MCF 10A (cell line): ENCODE measurements at regions not wholly inside any gene's neighbourhood (a gene's known extent, or its start where the extent isn't known, plus 50 kb on each side); places are given as distances from the start of the nearest gene placed in this dataset.

Experiments
- BruUV-seq: library from RNA; stranded (reverse); fragments of 400-500 nt; replicated peaks from 2 replicates; lab custom pipeline; 2021; lab: Mats Ljungman, UMichigan
- CTCF ChIA-PET: fragments of 300-600 bp; sonication (Branson Sonifier 250); formaldehyde crosslinking; extraction: SDS; loops from one replicate; lab custom pipeline; 2021; ENCODE audit warnings: antibody characterized with exemption, inconsistent platforms; lab: Yijun Ruan, JAX
- POLR2A ChIA-PET: fragments of 300-600, 350-650 bp; sonication (Branson Sonifier 250); formaldehyde crosslinking; extraction: SDS; loops from one replicate; lab custom pipeline; 2020; ENCODE audit warnings: antibody characterized with exemption, inconsistent platforms; lab: Yijun Ruan, JAX
- DNase-seq: peaks from one replicate; pipeline ENCODE4 v3.0.0-alpha.2; 2018; ENCODE audit not compliant: unreplicated experiment
- H3K27ac Mint-ChIP-seq: one replicate; pipeline ENCODE4 v1.8.0; 2022; ENCODE audit warnings: mild to moderate bottlenecking, low read depth, mixed read lengths; ENCODE audit not compliant: unreplicated experiment
- H3K27me3 Mint-ChIP-seq: one replicate; pipeline ENCODE4 v1.8.0; 2022; ENCODE audit warnings: mixed read lengths; ENCODE audit not compliant: insufficient read depth, unreplicated experiment
- H3K36me3 Mint-ChIP-seq: one replicate; pipeline ENCODE4 v1.8.0; 2022; ENCODE audit warnings: mild to moderate bottlenecking, moderate library complexity, mixed read lengths; ENCODE audit not compliant: insufficient read depth, unreplicated experiment
- H3K4me1 Mint-ChIP-seq: one replicate; pipeline ENCODE4 v1.8.0; 2022; ENCODE audit warnings: mixed read lengths; ENCODE audit not compliant: insufficient read depth, unreplicated experiment
- H3K4me3 Mint-ChIP-seq: one replicate; pipeline ENCODE4 v1.8.0; 2022; ENCODE audit warnings: mild to moderate bottlenecking, moderate library complexity, mixed read lengths; ENCODE audit not compliant: unreplicated experiment
- H3K9me3 Mint-ChIP-seq: one replicate; pipeline ENCODE4 v1.8.0; 2022; ENCODE audit warnings: mixed read lengths; ENCODE audit not compliant: unreplicated experiment
- intact Hi-C: fragments of 100-400 bp; cut with micrococcal nuclease; formaldehyde crosslinking; loops from 2 replicates; pipeline ENCODE4 v1.14.1; 2022
- TF ChIP-seq, protein P1 (sequence below): fragments of 200-600 bp; IDR thresholded peaks from one replicate; pipeline ENCODE4 v1.8.0; 2022; ENCODE audit warnings: antibody characterized with exemption, mild to moderate bottlenecking; ENCODE audit not compliant: unreplicated experiment

GRCh38 chr22:48152916-48153315 lies 1390.5 kb downstream of the TBC1D22A start:
- DNase-seq = no peak
- intact Hi-C loops = no loop called here
- no TSS peak for BruUV-seq
- ChIA-PET POLR2A (no interaction called here), CTCF (no interaction called here)
- Mint-ChIP-seq H3K4me1 (no peaks in the 10 kb centered on the region), H3K4me3 (no peak overlapping the region), H3K36me3 (no peaks in the 10 kb centered on the region), H3K27me3 (no peaks in the 10 kb centered on the region), H3K27ac (no peak overlapping the region), H3K9me3 (peaks cover 10% of the 10 kb centered on the region)
- TF ChIP-seq, protein P1, sequence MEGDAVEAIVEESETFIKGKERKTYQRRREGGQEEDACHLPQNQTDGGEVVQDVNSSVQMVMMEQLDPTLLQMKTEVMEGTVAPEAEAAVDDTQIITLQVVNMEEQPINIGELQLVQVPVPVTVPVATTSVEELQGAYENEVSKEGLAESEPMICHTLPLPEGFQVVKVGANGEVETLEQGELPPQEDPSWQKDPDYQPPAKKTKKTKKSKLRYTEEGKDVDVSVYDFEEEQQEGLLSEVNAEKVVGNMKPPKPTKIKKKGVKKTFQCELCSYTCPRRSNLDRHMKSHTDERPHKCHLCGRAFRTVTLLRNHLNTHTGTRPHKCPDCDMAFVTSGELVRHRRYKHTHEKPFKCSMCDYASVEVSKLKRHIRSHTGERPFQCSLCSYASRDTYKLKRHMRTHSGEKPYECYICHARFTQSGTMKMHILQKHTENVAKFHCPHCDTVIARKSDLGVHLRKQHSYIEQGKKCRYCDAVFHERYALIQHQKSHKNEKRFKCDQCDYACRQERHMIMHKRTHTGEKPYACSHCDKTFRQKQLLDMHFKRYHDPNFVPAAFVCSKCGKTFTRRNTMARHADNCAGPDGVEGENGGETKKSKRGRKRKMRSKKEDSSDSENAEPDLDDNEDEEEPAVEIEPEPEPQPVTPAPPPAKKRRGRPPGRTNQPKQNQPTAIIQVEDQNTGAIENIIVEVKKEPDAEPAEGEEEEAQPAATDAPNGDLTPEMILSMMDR = no peak

GRCh38 chr22:48152164-48152775 lies 1389.8 kb downstream of the TBC1D22A start:
- Mint-ChIP-seq H3K9me3 (peaks cover 9% of the 10 kb centered on the region), H3K4me1 (no peaks in the 10 kb centered on the region), H3K4me3 (no peak overlapping the region), H3K36me3 (no peaks in the 10 kb centered on the region), H3K27me3 (no peaks in the 10 kb centered on the region), H3K27ac (no peak overlapping the region)
- ChIA-PET POLR2A (no interaction called here), CTCF (no interaction called here)
- intact Hi-C loops = no loop called here
- TF ChIP-seq, protein P1 = no peak
- no TSS peak for BruUV-seq
- no peak for DNase-seq

- H3K4me3 Mint-ChIP-seq = no peak overlapping the region
- no peak overlapping the region for H3K27ac Mint-ChIP-seq
- DNase-seq = no peak
- TF ChIP-seq, protein P1 = no peak
- BruUV-seq = no TSS peak
- H3K27me3 Mint-ChIP-seq = no peaks in the 10 kb centered on the region
- no peaks in the 10 kb centered on the region for H3K4me1 Mint-ChIP-seq
- peaks cover 9% of the 10 kb centered on the region for H3K9me3 Mint-ChIP-seq
- intact Hi-C loops = no loop called here
- no peaks in the 10 kb centered on the region for H3K36me3 Mint-ChIP-seq
- CTCF ChIA-PET = no interaction called here
- POLR2A ChIA-PET = no interaction called here
These were observed 1389.2 kb downstream of the TBC1D22A start for GRCh38 chr22:48151641-48152040.

- Mint-ChIP-seq H3K4me3 (no peak overlapping the region), H3K27me3 (no peaks in the 10 kb centered on the region), H3K9me3 (peaks cover 22% of the 10 kb centered on the region), H3K36me3 (no peaks in the 10 kb centered on the region), H3K4me1 (no peaks in the 10 kb centered on the region), H3K27ac (no peak overlapping the region)
- DNase-seq = no peak
- no TSS peak for BruUV-seq
- TF ChIP-seq, protein P1 = no peak
- CTCF ChIA-PET = no interaction called here
- intact Hi-C loops = no loop called here
- POLR2A ChIA-PET = interaction anchor here (0.7 kb wide), 1 partner anchor 179 kb away, joined by 3 read pairs; no protein-coding TSS in a partner anchor
These were observed 1385.4 kb downstream of the TBC1D22A start for GRCh38 chr22:48147831-48148230.
